ENCODE measurements at regions not wholly inside any gene's neighbourhood (a gene's known extent, or its start where the extent isn't known, plus 50 kb on each side); places are given as distances from the start of the nearest gene placed in this dataset.
"Not testable (repeated sequence)": the region's sequence is repeated elsewhere in the genome, so short reads cannot be mapped to it uniquely, and the experiment has no call there.

DNA sequence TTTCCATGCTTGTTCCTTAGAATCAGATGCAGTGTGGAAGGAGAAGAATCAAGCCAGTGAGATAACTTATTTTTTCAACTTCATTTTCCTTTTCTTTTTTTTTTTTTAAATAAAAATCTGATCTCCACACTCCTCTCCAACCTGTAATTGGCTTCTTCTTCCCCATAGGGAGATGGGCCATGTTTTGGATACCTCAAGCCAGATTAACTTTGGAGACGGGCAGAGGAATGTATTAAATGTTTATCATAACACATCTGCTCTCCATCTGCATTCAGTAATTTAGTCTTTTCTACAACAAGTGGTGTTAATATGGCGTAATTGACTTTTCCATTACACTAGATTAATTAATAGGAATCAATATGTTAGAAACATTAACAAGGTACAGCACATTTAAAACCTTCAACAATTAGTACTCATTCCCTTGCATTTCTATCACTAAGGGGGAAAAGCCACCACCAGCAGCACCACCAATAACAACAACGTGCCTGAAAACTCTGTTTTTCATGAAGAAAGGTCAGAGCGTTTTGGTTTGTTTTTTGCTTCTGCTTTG is 244.1 kb downstream of the MYCN start:
- no peaks in the 10 kb centered on the region for H3K27me3 ChIP-seq
- no peak overlapping the region for H3K27ac ChIP-seq
- TF ChIP-seq, protein P1, sequence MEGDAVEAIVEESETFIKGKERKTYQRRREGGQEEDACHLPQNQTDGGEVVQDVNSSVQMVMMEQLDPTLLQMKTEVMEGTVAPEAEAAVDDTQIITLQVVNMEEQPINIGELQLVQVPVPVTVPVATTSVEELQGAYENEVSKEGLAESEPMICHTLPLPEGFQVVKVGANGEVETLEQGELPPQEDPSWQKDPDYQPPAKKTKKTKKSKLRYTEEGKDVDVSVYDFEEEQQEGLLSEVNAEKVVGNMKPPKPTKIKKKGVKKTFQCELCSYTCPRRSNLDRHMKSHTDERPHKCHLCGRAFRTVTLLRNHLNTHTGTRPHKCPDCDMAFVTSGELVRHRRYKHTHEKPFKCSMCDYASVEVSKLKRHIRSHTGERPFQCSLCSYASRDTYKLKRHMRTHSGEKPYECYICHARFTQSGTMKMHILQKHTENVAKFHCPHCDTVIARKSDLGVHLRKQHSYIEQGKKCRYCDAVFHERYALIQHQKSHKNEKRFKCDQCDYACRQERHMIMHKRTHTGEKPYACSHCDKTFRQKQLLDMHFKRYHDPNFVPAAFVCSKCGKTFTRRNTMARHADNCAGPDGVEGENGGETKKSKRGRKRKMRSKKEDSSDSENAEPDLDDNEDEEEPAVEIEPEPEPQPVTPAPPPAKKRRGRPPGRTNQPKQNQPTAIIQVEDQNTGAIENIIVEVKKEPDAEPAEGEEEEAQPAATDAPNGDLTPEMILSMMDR (IDR thresholded peaks at IDR 0.05), result no peak
- no peak for TF ChIP-seq POLR2A (IDR thresholded peaks at IDR 0.05)
- H3K9me3 ChIP-seq, result no peaks in the 10 kb centered on the region
- H3K4me1 ChIP-seq, result no peaks in the 10 kb centered on the region
- intact Hi-C loops (cut with DNase I), result no loop called here
- no peaks in the 10 kb centered on the region for H3K36me3 ChIP-seq
- DNase-seq, result no peak
- no peak overlapping the region for H3K4me3 ChIP-seq
- 28 to 65% methylated on average over 4 of the region's 4 CpGs for WGBS, 2 donors

DNA sequence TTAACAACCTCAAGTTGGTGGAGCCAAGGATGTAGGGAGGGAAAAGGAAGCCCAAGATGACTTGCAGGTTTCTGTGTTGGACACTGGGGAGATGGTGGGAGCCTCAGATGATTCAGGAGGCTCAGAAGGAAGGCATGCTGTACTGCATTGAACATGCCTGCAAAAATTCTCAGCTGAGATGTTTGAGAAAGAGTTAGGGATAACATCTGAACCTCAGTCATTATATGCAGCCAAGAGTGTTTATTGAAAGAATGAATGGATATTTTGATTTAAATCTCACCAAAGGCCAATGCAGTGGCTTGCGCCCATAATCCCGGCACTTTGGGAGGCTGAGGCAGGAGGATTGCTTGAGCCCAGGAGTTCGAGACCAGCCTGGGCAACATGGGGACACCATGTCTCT is 243.0 kb downstream of the MYCN start:
- Histone ChIP-seq H3K27me3 (no peaks in the 10 kb centered on the region), H3K4me3 (no peak overlapping the region), H3K4me1 (no peaks in the 10 kb centered on the region), H3K9me3 (no peaks in the 10 kb centered on the region), H3K27ac (no peak overlapping the region), H3K36me3 (no peaks in the 10 kb centered on the region)
- TF ChIP-seq, protein P1 (IDR thresholded peaks at IDR 0.05), result no peak
- no peak for TF ChIP-seq POLR2A (IDR thresholded peaks at IDR 0.05)
- WGBS, 2 donors, result 93 to 100% methylated on average over 3 of the region's 3 CpGs
- intact Hi-C loops (cut with DNase I), result no loop called here
- DNase-seq, result no peak

DNA sequence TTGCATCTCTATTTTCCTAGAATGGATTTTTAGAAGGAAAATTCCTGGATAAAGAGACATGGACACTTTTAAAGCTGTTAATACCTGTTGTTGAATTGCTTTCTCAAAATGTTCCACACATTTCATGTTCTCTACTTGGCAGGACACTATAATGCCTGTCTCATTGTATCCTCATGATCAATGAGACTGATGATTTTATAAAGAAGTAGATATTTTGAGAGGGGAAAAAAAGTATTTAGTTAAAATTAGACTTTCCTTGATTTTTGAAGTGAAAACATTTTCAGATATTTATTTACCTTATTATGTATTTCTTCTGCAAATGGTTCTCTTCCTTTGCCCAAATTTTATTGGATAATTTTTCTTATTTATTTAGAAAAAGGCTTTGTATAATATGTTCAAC is 242.5 kb downstream of the MYCN start:
- no peaks in the 10 kb centered on the region for H3K4me1 ChIP-seq
- no peaks in the 10 kb centered on the region for H3K9me3 ChIP-seq
- DNase-seq, result no peak
- TF ChIP-seq, protein P1 (IDR thresholded peaks at IDR 0.05), result no peak
- no peak for TF ChIP-seq POLR2A (IDR thresholded peaks at IDR 0.05)
- H3K36me3 ChIP-seq, result no peaks in the 10 kb centered on the region
- no peak overlapping the region for H3K4me3 ChIP-seq
- no peaks in the 10 kb centered on the region for H3K27me3 ChIP-seq
- H3K27ac ChIP-seq, result no peak overlapping the region
- intact Hi-C loops (cut with DNase I), result no loop called here

DNA sequence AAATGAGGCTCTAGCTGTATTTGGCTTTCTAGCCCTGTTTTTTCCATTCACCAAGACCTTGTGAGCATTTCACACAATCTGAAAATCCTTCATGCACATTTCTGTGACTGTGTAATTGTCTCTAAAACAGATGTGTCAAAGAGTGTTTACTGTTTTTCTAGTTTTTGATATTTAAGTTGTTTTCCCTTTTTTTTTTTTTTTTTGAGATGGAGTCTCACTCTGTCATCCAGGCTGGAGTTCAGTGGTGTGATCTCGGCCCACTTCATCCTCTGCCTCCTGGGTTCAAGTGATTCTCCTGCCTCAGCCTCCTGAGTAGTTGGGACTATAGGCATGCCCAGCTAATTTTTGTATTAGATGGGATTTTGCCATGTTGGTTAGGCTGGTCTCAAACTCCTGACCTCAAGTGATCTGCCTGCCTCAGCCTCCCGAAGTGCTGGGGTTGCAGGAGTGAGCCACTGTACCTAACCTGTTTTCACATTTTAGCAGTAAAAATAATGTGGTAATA is 242.0 kb downstream of the MYCN start:
- H3K9me3 ChIP-seq; H3K4me1 ChIP-seq; H3K27me3 ChIP-seq; H3K4me3 ChIP-seq; DNase-seq; H3K27ac ChIP-seq; intact Hi-C loops (cut with DNase I); H3K36me3 ChIP-seq: not testable (repeated sequence)
- WGBS, 2 donors, result 60 to 68% methylated on average over 2 of the region's 2 CpGs

DNA sequence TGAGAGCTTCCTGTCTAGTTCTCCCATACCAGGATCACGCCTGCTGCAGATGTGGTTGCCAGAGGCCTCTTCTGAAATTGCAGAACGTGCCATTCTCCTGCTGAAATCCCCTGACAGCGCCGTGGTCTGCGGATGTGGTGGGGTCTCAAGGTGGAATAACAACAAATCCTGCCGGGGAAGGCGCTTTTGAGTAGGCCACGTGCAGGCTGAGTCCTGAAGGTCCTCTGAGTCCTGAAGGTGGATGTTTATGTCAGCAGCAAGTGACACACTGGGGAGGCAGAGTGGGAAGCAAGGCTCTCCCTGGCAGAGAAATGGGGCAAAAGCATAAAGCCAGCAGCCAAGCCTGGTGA is 241.4 kb downstream of the MYCN start:
- WGBS, 2 donors, result 88 to 89% methylated on average over 4 to 8 of the region's 8 CpGs
- no peak for DNase-seq
- no peaks in the 10 kb centered on the region for H3K4me1 ChIP-seq
- no peaks in the 10 kb centered on the region for H3K27me3 ChIP-seq
- H3K36me3 ChIP-seq, result no peaks in the 10 kb centered on the region
- intact Hi-C loops (cut with DNase I), result no loop called here
- H3K27ac ChIP-seq, result no peak overlapping the region
- TF ChIP-seq, protein P1 (IDR thresholded peaks at IDR 0.05), result no peak
- TF ChIP-seq POLR2A (IDR thresholded peaks at IDR 0.05), result no peak
- no peaks in the 10 kb centered on the region for H3K9me3 ChIP-seq
- no peak overlapping the region for H3K4me3 ChIP-seq
